ENCODE measurements at regions not wholly inside any gene's neighbourhood (a gene's known extent, or its start where the extent isn't known, plus 50 kb on each side); places are given as distances from the start of the nearest gene placed in this dataset.

DNA sequence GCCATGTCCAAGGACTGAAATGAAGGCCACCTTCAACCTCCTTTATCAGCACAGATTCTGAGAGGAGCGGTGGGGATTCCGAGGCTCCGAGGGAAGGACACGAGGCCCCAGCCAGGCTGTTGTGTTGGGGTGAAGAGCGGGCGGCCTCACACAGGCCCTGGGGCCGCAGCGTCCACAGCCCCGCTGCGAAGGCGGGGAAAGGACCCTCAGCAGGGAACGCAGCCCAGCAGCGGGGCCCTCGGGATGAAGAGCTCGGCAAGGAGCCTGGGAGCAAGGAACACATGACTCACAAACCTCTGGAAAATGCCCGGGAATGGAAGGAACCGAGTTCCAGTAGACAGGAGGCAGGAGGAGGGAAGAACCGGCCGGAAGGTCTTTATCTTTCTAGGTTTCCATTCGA, 227.2 kb downstream of the BRD1 start:
- TF ChIP-seq POLR2AphosphoS5 (IDR thresholded peaks at IDR 0.05; ENCODE audit: borderline replicate concordance, low read depth, low read length) = no peak
- no peak for TF ChIP-seq EZH2 (IDR thresholded peaks at IDR 0.05)
- no peak for TF ChIP-seq FOXP2 (optimal IDR thresholded peaks at IDR 0.05; ENCODE audit: control extremely low read depth, extremely low read length, insufficient read depth)
